Astrocyte of the spinal cord (primary cell): ENCODE measurements at regions not wholly inside any gene's neighbourhood (a gene's known extent, or its start where the extent isn't known, plus 50 kb on each side); places are given as distances from the start of the nearest gene placed in this dataset.

ENCODE experiments used
- DNase-seq: peaks from one replicate; pipeline ENCODE4 v3.0.0; 2011; ENCODE audit warnings: low read depth, low spot score
- H3K4me3 ChIP-seq: 2 replicates; pipeline ENCODE4 v1.5.1; 2011; ENCODE audit warnings: low read depth, mild to moderate bottlenecking, low read length, moderate library complexity
- CTCF ChIP-seq: IDR thresholded peaks from 2 replicates; pipeline ENCODE4 v1.5.1; 2012; ENCODE audit warnings: low read depth, mild to moderate bottlenecking, low read length, inconsistent platforms
- in situ Hi-C: cut with HindIII; loops from 2 replicates; pipeline ENCODE4 v1.10.0; 2017; ENCODE audit warnings: low sequenced_read_pairs

DNA sequence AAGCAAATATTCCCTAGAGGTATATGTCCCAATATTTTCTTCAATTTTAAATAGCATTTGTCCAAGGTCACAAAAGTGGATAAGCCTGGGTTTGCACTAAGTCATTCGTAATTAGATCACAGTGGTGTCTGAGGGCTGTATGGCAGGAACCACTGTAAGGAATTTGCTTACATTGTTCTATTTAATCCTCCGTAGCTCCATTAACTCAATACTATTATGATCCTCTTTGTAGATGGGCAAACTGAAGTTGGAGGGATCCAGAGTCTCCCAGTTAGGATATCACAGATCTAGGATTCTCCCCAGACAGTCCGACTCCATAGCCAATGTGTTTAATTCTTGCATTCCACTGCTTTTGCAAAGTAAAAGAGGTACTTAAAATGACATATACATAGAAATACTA is 242.7 kb upstream of the DCAF8L1 start:
- TF ChIP-seq CTCF: no peak
- no peak for DNase-seq
- in situ Hi-C loops: no loop called here
- H3K4me3 ChIP-seq: no peak overlapping the region

DNA sequence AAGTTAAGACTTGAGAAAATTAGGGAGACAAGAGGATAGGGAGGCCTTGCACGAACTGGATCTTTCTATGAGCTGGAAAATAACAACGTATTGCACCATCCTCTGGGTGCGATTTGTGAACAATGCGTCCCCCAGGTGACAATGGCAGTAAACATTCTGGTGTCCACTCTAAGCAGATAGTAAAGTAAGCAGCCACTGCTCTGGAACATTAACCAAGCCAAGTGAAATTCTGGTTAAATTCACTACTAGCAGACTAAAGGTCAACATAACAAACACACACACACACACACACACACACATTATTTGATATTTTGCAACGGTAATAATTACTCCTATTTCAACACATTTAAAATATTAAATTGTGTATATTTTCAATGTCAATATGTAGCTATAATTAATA is 242.2 kb upstream of the DCAF8L1 start:
- TF ChIP-seq CTCF: no peak
- DNase-seq: no peak
- no peak overlapping the region for H3K4me3 ChIP-seq
- in situ Hi-C loops: no loop called here

DNA sequence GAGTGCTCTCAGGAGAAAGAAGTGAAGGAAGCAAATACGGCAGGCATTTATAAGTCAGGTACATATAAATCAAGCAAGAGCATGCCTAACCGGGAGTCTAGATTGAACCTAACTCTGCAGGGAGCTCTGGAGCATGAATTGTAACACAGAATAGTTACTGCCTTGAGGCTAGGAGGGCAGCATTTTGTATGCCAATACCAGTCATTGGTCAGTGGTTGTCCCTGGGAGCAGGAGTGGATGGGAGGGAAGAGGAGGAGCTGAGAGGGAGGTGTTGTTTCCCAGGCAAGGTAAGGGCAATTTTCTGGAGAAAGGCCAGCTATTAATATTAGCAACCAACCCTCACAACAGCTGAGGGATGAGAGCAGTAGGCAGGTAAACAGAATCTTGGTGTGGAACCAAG is 224.7 kb upstream of the DCAF8L1 start:
- no peak for DNase-seq
- in situ Hi-C loops: no loop called here
- H3K4me3 ChIP-seq: no peak overlapping the region
- TF ChIP-seq CTCF: no peak

GRCh38 chrX:28205126-28205525 is 223.9 kb upstream of the DCAF8L1 start:
- no peak for DNase-seq
- H3K4me3 ChIP-seq: no peak overlapping the region
- no peak for TF ChIP-seq CTCF
- in situ Hi-C loops: no loop called here

DNA sequence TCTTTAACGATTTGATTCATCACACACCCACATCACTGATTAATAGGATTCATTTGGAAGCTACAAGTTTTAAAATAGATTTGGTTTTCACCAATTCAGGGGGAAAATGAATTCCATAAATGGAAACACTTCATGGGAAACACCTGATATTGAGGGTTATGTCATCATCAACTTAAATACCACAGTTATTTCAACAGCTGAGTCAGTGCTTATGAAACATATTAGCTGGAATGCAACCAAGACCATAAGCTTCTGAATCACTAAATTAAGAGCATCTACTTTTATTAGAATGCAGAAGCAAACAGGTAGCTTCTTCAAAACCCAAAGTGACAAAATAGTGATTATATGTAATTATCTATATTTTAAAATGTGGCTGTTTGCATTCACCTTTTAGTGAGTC is 207.8 kb upstream of the DCAF8L1 start:
- peak; percentile 75 for DNase-seq
- TF ChIP-seq CTCF: no peak

DNA sequence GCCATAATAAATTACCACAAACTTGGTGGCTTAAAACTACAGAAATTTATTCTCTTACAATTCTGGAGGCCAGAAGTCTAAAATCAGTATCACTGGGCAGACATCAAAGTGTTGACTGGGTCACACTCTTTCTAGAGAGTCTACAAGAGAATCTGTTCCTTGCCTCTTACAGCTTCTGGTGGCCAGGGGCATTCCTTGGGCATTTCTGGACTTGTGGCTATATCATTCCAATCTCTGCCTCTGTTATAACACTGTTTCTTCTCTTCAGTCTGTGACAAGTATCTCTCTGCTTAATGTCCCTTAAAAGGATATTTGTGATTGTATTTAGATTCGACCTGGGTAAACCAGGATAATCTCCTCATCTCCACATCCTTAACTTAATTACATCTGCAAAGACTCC is 207.3 kb upstream of the DCAF8L1 start:
- in situ Hi-C loops: no loop called here
- no peak for TF ChIP-seq CTCF
- no peak overlapping the region for H3K4me3 ChIP-seq
- no peak for DNase-seq

More for the DNA sequence above, 207.8 kb upstream of the DCAF8L1 start:
- in situ Hi-C loops: no loop called here
- no peak overlapping the region for H3K4me3 ChIP-seq

GRCh38 chrX:28180096-28180495 is 198.8 kb upstream of the DCAF8L1 start:
- in situ Hi-C loops: no loop called here
- TF ChIP-seq CTCF: no peak
- DNase-seq: no peak
- H3K4me3 ChIP-seq: no peak overlapping the region
